Neural crest cell (in vitro differentiated cells): ENCODE measurements at regions not wholly inside any gene's neighbourhood (a gene's known extent, or its start where the extent isn't known, plus 50 kb on each side); places are given as distances from the start of the nearest gene placed in this dataset.

Experiments
- DNase-seq: peaks from one replicate; pipeline ENCODE4 v3.0.0; 2021; ENCODE audit warnings: low read depth, mixed read lengths, low spot score
- H3K27ac Mint-ChIP-seq: one replicate; pipeline ENCODE4 v1.8.0; 2021; ENCODE audit warnings: mild to moderate bottlenecking, mixed read lengths; ENCODE audit not compliant: unreplicated experiment
- H3K27me3 Mint-ChIP-seq: 2 replicates; pipeline ENCODE4 v1.8.0; 2021; ENCODE audit warnings: low read depth, mild to moderate bottlenecking, mixed read lengths
- H3K36me3 Mint-ChIP-seq: 2 replicates; pipeline ENCODE4 v1.8.0; 2021; ENCODE audit warnings: low read depth, mild to moderate bottlenecking, mixed read lengths
- H3K4me1 Mint-ChIP-seq: 2 replicates; pipeline ENCODE4 v1.8.0; 2021; ENCODE audit warnings: mixed read lengths
- H3K4me3 Mint-ChIP-seq: one replicate; pipeline ENCODE4 v1.8.0; 2021; ENCODE audit warnings: mild to moderate bottlenecking, mixed read lengths
- H3K9me3 Mint-ChIP-seq: 2 replicates; pipeline ENCODE4 v1.8.0; 2021; ENCODE audit warnings: mixed read lengths
- CTCF ChIP-seq: fragments of 200-600 bp; sonication (generic); conservative IDR thresholded peaks from 2 replicates; pipeline ENCODE4 v1.5.0; 2021; ENCODE audit warnings: antibody characterized with exemption, mild to moderate bottlenecking

GRCh38 chr10:124250506-124250905, 157.1 kb upstream of the CHST15 start:
- no peaks in the 10 kb centered on the region for H3K36me3 Mint-ChIP-seq
- no peak overlapping the region for H3K4me3 Mint-ChIP-seq
- no peaks in the 10 kb centered on the region for H3K27me3 Mint-ChIP-seq
- no peak overlapping the region for H3K27ac Mint-ChIP-seq
- no peak for TF ChIP-seq CTCF
- no peak for DNase-seq
- H3K9me3 Mint-ChIP-seq: peaks cover 4% of the 10 kb centered on the region
- peaks cover 5% of the 10 kb centered on the region for H3K4me1 Mint-ChIP-seq

- H3K4me1 Mint-ChIP-seq: peaks cover 5% of the 10 kb centered on the region
- no peaks in the 10 kb centered on the region for H3K9me3 Mint-ChIP-seq
- H3K27ac Mint-ChIP-seq: no peak overlapping the region
- H3K36me3 Mint-ChIP-seq: no peaks in the 10 kb centered on the region
- H3K27me3 Mint-ChIP-seq: no peaks in the 10 kb centered on the region
- TF ChIP-seq CTCF: no peak
- no peak for DNase-seq
- H3K4me3 Mint-ChIP-seq: no peak overlapping the region
Measured at GRCh38 chr10:124249812-124250432, 156.5 kb upstream of the CHST15 start.

- no peak overlapping the region for H3K27ac Mint-ChIP-seq
- H3K4me1 Mint-ChIP-seq: peaks cover 5% of the 10 kb centered on the region
- H3K27me3 Mint-ChIP-seq: no peaks in the 10 kb centered on the region
- no peak overlapping the region for H3K4me3 Mint-ChIP-seq
- H3K9me3 Mint-ChIP-seq: no peaks in the 10 kb centered on the region
- TF ChIP-seq CTCF: no peak
- DNase-seq: no peak
- no peaks in the 10 kb centered on the region for H3K36me3 Mint-ChIP-seq
Measured at GRCh38 chr10:124249196-124249595, 155.8 kb upstream of the CHST15 start.

GRCh38 chr10:124248056-124249045, 155.0 kb upstream of the CHST15 start:
- no peak overlapping the region for H3K27ac Mint-ChIP-seq
- DNase-seq: no peak
- no peaks in the 10 kb centered on the region for H3K27me3 Mint-ChIP-seq
- H3K9me3 Mint-ChIP-seq: no peaks in the 10 kb centered on the region
- peaks cover 5% of the 10 kb centered on the region for H3K4me1 Mint-ChIP-seq
- H3K36me3 Mint-ChIP-seq: no peaks in the 10 kb centered on the region
- no peak overlapping the region for H3K4me3 Mint-ChIP-seq
- no peak for TF ChIP-seq CTCF

GRCh38 chr10:124245806-124246440, 152.5 kb upstream of the CHST15 start:
- TF ChIP-seq CTCF: no peak
- Mint-ChIP-seq H3K36me3 (no peaks in the 10 kb centered on the region), H3K27me3 (no peaks in the 10 kb centered on the region), H3K27ac (no peak overlapping the region), H3K9me3 (no peaks in the 10 kb centered on the region), H3K4me3 (no peak overlapping the region), H3K4me1 (peaks cover 3% of the 10 kb centered on the region)
- no peak for DNase-seq
